ENCODE measurements at regions not wholly inside any gene's neighbourhood (a gene's known extent, or its start where the extent isn't known, plus 50 kb on each side); places are given as distances from the start of the nearest gene placed in this dataset.

GRCh38 chr1:199168888-199169585, 530.2 kb downstream of the PTPRC start:
- no peak overlapping the region for H3K4me3 ChIP-seq (ENCODE audit: low read depth, low read length)
- DNase-seq (ENCODE audit: low read depth) = no peak
- no peak for TF ChIP-seq CTCF (conservative IDR thresholded peaks at IDR 0.05; ENCODE audit: low read depth, low read length)

GRCh38 chr1:199170711-199171110, 531.9 kb downstream of the PTPRC start:
- TF ChIP-seq CTCF (conservative IDR thresholded peaks at IDR 0.05; ENCODE audit: low read depth, low read length) = no peak
- no peak overlapping the region for H3K4me3 ChIP-seq (ENCODE audit: low read depth, low read length)
- DNase-seq (ENCODE audit: low read depth) = no peak

- no peak for TF ChIP-seq CTCF (conservative IDR thresholded peaks at IDR 0.05; ENCODE audit: low read depth, low read length)
- DNase-seq (ENCODE audit: low read depth) = no peak
These were observed 533.6 kb downstream of the PTPRC start for GRCh38 chr1:199172171-199173124.

GRCh38 chr1:199173356-199173755, 534.5 kb downstream of the PTPRC start:
- no peak for TF ChIP-seq CTCF (conservative IDR thresholded peaks at IDR 0.05; ENCODE audit: low read depth, low read length)
- no peak for DNase-seq (ENCODE audit: low read depth)
- H3K4me3 ChIP-seq (ENCODE audit: low read depth, low read length) = no peak overlapping the region

More at GRCh38 chr1:199172171-199173124, 533.6 kb downstream of the PTPRC start:
- no peak overlapping the region for H3K4me3 ChIP-seq (ENCODE audit: low read depth, low read length)

- DNase-seq (ENCODE audit: low read depth) = no peak
- TF ChIP-seq CTCF (conservative IDR thresholded peaks at IDR 0.05; ENCODE audit: low read depth, low read length) = no peak
- no peak overlapping the region for H3K4me3 ChIP-seq (ENCODE audit: low read depth, low read length)
These were observed 535.5 kb downstream of the PTPRC start for GRCh38 chr1:199174336-199174735.

- no peak for TF ChIP-seq CTCF (conservative IDR thresholded peaks at IDR 0.05; ENCODE audit: low read depth, low read length)
- no peak overlapping the region for H3K4me3 ChIP-seq (ENCODE audit: low read depth, low read length)
- no peak for DNase-seq (ENCODE audit: low read depth)
These were observed 537.9 kb downstream of the PTPRC start for GRCh38 chr1:199176713-199177112.

Data from epithelial cell of proximal tubule (primary cell).